NCI-H1930 (cell line): ENCODE measurements at regions not wholly inside any gene's neighbourhood (a gene's known extent, or its start where the extent isn't known, plus 50 kb on each side); places are given as distances from the start of the nearest gene placed in this dataset.
"Not testable (repeated sequence)": the region's sequence is repeated elsewhere in the genome, so short reads cannot be mapped to it uniquely, and the experiment has no call there.

Source experiments
- DNase-seq, 2 experiments: peaks; one replicate each; lab custom pipeline; 2025; lab: John Stamatoyannopoulos, UW

- DNase-seq, result no peak
These were observed 215.2 kb upstream of the SSTR1 start for GRCh38 chr14:37992499-37992898.

- DNase-seq, result no peak
These were observed 212.8 kb upstream of the SSTR1 start for GRCh38 chr14:37994846-37995372.

- no peak for DNase-seq
These were observed 210.7 kb upstream of the SSTR1 start for GRCh38 chr14:37997017-37997416.

- DNase-seq, result no peak
These were observed 207.4 kb upstream of the SSTR1 start for GRCh38 chr14:38000340-38000739.

GRCh38 chr14:38001501-38001900, 206.2 kb upstream of the SSTR1 start:
- no peak for DNase-seq

GRCh38 chr14:38003746-38004609, 203.7 kb upstream of the SSTR1 start:
- DNase-seq, result no peak

- no peak for DNase-seq
These were observed 203.2 kb upstream of the SSTR1 start for GRCh38 chr14:38004610-38004879.

- DNase-seq, result not testable (repeated sequence)
These were observed 196.5 kb upstream of the SSTR1 start for GRCh38 chr14:38011156-38011555.

- DNase-seq, result no peak
These were observed 195.6 kb upstream of the SSTR1 start for GRCh38 chr14:38012056-38012455.

GRCh38 chr14:38016497-38016896, 191.2 kb upstream of the SSTR1 start:
- DNase-seq, result no peak

- DNase-seq, result no peak
These were observed 185.8 kb upstream of the SSTR1 start for GRCh38 chr14:38021861-38022260.

GRCh38 chr14:38022775-38023174, 184.9 kb upstream of the SSTR1 start:
- no peak for DNase-seq

- no peak for DNase-seq
These were observed 169.5 kb upstream of the SSTR1 start for GRCh38 chr14:38038171-38038570.

- DNase-seq, result no peak
These were observed 168.7 kb upstream of the SSTR1 start for GRCh38 chr14:38038986-38039385.

GRCh38 chr14:38039496-38039895, 168.2 kb upstream of the SSTR1 start:
- no peak for DNase-seq

- no peak for DNase-seq
These were observed 167.3 kb upstream of the SSTR1 start for GRCh38 chr14:38040411-38040810.

- no peak for DNase-seq
These were observed 165.4 kb upstream of the SSTR1 start for GRCh38 chr14:38042322-38042721.

- no peak for DNase-seq
These were observed 163.0 kb upstream of the SSTR1 start for GRCh38 chr14:38044710-38045109.

GRCh38 chr14:38045461-38045860, 162.2 kb upstream of the SSTR1 start:
- DNase-seq, result no peak

GRCh38 chr14:38046160-38046559, 161.5 kb upstream of the SSTR1 start:
- DNase-seq, result no peak

GRCh38 chr14:38047195-38047902, 160.4 kb upstream of the SSTR1 start:
- no peak for DNase-seq

- DNase-seq, result no peak
These were observed 154.0 kb upstream of the SSTR1 start for GRCh38 chr14:38053666-38054065.

- no peak for DNase-seq
These were observed 151.4 kb upstream of the SSTR1 start for GRCh38 chr14:38056270-38056669.
